Liver (tissue), 3 donors: ENCODE measurements at regions not wholly inside any gene's neighbourhood (a gene's known extent, or its start where the extent isn't known, plus 50 kb on each side); places are given as distances from the start of the nearest gene placed in this dataset.

ENCODE experiments used
- ATF3 ChIP-seq: IDR thresholded peaks from 2 replicates; pipeline ENCODE4 v1.6.1; 2016; ENCODE audit warnings: antibody characterized with exemption
- FOXA2 ChIP-seq: IDR thresholded peaks from 2 replicates; pipeline ENCODE4 v1.6.1; 2016; ENCODE audit warnings: antibody characterized with exemption
- JUND ChIP-seq, 2 donors: IDR thresholded peaks; 2 replicates each; pipeline ENCODE4 v1.6.1; 2016; ENCODE audit warnings: antibody characterized with exemption in 2 of 2
- MAX ChIP-seq: IDR thresholded peaks from 2 replicates; pipeline ENCODE4 v1.6.1; 2016; ENCODE audit warnings: antibody characterized with exemption
- RAD21 ChIP-seq, 2 donors: IDR thresholded peaks; 2 replicates each; pipeline ENCODE4 v1.6.1; 2016; ENCODE audit warnings: antibody characterized with exemption in 2 of 2, mild to moderate bottlenecking in 2 of 2
- RXRA ChIP-seq, 2 donors: IDR thresholded peaks; 2 replicates each; pipeline ENCODE4 v1.6.1; 2017 to 2018; ENCODE audit warnings: antibody characterized with exemption in 2 of 2, mild to moderate bottlenecking in 1 of 2
- SP1 ChIP-seq: IDR thresholded peaks from 2 replicates; pipeline ENCODE4 v1.6.1; 2018; ENCODE audit warnings: antibody characterized with exemption, mild to moderate bottlenecking
- TAF1 ChIP-seq: conservative IDR thresholded peaks from 2 replicates; pipeline ENCODE4 v1.6.1; 2016; ENCODE audit warnings: antibody characterized with exemption, mild to moderate bottlenecking
- ZBTB33 ChIP-seq: IDR thresholded peaks from 2 replicates; pipeline ENCODE4 v1.6.1; 2016; ENCODE audit warnings: antibody characterized with exemption
- TF ChIP-seq, protein P1 (sequence below): fragments of 150-350 bp; IDR thresholded peaks from 2 replicates; pipeline ENCODE4 v1.5.1; 2017; ENCODE audit warnings: improper control_type of control experiment, low read depth, low read length; ENCODE audit not compliant: missing input control
- TF ChIP-seq, protein P2 (sequence below): IDR thresholded peaks from 2 replicates; pipeline ENCODE4 v1.6.1; 2016; ENCODE audit warnings: antibody characterized with exemption, mild to moderate bottlenecking
- donor health status: healthy.
- donor health status: healthy.

GRCh38 chr2:234138836-234139235 lies 88.3 kb downstream of the SPP2 start:
- TF ChIP-seq MAX (no peak), JUND (IDR thresholded peaks at IDR 0.05) (no peak), RAD21 (IDR thresholded peaks at IDR 0.05) (no peak), FOXA2 (no peak), ZBTB33 (no peak), RXRA (IDR thresholded peaks at IDR 0.05) (peak; percentile 77 to 78), TAF1 (no peak), ATF3 (no peak), SP1 (no peak)
- TF ChIP-seq, protein P1, sequence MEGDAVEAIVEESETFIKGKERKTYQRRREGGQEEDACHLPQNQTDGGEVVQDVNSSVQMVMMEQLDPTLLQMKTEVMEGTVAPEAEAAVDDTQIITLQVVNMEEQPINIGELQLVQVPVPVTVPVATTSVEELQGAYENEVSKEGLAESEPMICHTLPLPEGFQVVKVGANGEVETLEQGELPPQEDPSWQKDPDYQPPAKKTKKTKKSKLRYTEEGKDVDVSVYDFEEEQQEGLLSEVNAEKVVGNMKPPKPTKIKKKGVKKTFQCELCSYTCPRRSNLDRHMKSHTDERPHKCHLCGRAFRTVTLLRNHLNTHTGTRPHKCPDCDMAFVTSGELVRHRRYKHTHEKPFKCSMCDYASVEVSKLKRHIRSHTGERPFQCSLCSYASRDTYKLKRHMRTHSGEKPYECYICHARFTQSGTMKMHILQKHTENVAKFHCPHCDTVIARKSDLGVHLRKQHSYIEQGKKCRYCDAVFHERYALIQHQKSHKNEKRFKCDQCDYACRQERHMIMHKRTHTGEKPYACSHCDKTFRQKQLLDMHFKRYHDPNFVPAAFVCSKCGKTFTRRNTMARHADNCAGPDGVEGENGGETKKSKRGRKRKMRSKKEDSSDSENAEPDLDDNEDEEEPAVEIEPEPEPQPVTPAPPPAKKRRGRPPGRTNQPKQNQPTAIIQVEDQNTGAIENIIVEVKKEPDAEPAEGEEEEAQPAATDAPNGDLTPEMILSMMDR, result no peak
- TF ChIP-seq, protein P2, sequence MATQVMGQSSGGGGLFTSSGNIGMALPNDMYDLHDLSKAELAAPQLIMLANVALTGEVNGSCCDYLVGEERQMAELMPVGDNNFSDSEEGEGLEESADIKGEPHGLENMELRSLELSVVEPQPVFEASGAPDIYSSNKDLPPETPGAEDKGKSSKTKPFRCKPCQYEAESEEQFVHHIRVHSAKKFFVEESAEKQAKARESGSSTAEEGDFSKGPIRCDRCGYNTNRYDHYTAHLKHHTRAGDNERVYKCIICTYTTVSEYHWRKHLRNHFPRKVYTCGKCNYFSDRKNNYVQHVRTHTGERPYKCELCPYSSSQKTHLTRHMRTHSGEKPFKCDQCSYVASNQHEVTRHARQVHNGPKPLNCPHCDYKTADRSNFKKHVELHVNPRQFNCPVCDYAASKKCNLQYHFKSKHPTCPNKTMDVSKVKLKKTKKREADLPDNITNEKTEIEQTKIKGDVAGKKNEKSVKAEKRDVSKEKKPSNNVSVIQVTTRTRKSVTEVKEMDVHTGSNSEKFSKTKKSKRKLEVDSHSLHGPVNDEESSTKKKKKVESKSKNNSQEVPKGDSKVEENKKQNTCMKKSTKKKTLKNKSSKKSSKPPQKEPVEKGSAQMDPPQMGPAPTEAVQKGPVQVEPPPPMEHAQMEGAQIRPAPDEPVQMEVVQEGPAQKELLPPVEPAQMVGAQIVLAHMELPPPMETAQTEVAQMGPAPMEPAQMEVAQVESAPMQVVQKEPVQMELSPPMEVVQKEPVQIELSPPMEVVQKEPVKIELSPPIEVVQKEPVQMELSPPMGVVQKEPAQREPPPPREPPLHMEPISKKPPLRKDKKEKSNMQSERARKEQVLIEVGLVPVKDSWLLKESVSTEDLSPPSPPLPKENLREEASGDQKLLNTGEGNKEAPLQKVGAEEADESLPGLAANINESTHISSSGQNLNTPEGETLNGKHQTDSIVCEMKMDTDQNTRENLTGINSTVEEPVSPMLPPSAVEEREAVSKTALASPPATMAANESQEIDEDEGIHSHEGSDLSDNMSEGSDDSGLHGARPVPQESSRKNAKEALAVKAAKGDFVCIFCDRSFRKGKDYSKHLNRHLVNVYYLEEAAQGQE, result no peak
